HG02798 (cell line): ENCODE measurements at regions not wholly inside any gene's neighbourhood (a gene's known extent, or its start where the extent isn't known, plus 50 kb on each side); places are given as distances from the start of the nearest gene placed in this dataset.
A peak's percentile ranks its signal among the peaks of the same experiment; 100 is the strongest.

ENCODE experiments used
- ATAC-seq: cut with Tn5 transposase; IDR thresholded peaks from one replicate; pipeline ENCODE4 v1.9.1; 2021; ENCODE audit warnings: mild to moderate bottlenecking; ENCODE audit not compliant: unreplicated experiment, poor library complexity

DNA sequence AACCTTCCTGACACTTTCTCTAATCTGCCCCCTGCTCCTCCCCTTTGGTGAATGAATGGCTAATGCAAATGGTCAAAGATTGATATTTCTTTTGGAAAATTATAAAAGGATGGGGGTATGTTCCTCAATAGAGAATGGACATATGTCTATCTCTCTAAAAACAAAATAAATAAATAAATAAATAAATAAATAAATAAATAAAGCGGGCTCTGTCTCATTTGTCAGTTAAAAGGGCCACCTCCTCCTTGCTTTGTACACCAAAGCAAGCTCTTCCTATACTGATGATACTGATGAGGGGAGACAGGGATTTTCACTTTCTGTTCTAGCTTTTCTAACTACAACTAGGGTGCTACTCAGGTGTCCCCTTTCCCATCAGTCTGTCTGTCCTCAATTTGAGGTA is 135.5 kb upstream of the SPACA1 start:
- no peak for ATAC-seq

DNA sequence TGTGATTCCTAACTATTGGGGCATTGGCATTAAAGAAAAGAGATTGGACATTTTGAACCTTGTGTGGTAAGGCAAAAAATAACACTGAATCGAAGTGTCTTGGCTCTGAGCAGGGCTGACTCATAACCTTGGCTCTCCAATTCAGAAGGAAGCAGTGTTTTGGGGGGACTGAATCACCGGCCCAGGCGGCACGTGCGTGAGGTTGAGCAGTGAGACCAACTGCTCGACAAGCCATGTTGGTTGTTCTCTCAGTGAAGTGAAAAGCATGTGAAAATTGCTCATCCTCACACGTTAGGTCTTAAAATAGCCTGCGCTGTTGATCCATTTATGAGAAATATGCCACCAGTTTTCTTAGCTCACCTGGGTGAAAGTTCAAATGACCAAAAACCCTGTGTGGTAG is 137.8 kb upstream of the SPACA1 start:
- no peak for ATAC-seq

DNA sequence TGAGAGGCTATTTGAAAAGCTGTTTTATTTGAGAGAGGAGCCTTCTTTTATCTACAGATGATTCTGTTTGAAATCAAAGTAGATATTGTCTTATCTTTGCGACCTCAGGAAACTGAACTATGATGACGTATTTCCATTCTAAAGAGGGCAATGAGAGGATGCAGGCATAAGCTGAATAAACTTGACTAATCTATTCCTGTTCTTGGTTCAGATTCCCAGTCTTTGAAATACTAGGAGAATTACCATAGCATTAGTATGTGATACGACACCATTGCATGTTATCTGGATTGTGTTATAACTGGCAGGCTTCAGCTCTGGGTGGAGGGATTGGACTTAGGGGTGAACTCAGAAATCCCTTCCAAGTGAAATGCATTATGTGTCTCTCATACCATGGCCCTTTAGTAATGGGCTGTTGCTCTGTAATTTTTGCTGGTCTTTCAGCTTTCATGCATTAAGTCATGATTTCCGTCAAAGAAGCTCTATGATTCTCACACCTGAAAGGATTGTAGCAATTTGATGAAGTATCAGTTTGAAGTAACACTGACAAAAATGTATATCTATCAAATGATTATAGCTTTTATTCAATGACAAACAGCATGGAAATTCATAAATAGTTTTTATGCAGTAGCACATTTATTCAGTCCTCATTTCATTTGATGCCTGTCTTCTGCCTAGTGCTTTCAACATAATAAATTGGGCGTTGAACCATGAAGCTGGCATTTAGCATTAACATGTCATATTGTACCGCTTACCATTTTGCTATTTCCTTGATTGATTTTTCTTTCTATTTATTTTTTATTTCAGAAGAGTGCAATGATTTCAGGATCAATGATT is 138.4 kb upstream of the SPACA1 start:
- ATAC-seq = no peak

DNA sequence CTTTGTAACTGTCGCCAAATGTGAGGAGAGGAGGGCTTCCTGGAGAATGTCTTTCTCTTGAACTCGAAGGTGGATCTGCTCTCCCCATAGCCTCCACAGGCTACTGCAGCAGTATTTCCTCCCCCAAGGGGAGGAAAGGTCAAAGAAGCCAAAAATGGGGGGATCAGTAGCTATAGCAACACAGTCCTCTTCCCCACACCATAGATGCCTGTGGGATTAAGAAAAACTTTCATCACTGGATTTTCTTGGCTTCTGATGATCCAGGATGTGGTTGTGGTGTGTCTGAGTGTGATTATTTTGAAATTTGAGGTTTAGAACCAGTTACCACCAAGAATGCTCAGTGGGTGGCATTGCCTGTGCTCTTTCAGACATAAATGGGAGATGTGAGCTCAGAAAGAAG is 140.1 kb upstream of the SPACA1 start:
- peak; percentile 39 for ATAC-seq

DNA sequence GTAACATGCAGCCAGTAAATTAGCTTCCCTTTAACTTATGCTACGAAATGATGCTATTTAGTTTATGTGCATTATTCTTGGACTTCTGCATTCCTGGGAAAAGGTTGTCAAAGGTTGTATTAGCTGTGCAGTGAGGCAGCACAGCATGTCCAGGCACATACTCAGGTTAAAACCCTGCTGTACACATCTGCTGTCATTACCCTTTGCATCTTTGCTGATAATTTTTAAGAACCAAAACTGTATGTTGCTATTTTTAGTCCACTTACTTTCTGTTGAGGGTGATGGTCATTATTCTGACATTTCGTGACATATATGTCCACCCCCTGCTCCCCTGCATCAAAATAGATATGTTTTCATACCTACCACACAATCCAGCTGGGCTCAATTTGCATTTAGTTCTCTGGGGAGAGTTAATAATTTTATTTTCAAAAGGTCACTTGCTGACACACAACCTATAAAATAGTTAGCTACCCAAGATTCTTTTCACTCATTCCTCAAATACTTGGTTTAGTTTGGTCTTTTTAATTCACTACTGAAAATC is 142.5 kb upstream of the SPACA1 start:
- peak; percentile 90 for ATAC-seq

DNA sequence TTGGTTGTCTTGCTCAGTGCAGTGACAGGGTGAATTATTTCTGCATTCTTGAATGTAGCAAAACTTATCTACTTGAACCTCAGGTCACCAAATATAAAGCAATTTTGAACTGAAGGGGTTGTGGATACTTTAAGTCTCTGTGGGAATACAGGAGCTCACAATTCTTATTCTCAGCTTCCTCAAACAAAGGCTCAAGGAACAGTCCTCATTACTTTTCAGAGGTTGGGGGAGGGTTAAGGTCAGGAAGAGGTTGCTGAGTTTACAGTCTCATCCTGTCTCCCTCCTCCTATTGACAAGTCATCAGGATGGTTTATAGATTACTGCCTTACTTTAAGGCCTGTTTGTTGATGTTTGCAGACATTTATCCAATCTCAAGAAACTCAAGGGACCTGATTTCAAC is 143.6 kb upstream of the SPACA1 start:
- ATAC-seq = no peak

DNA sequence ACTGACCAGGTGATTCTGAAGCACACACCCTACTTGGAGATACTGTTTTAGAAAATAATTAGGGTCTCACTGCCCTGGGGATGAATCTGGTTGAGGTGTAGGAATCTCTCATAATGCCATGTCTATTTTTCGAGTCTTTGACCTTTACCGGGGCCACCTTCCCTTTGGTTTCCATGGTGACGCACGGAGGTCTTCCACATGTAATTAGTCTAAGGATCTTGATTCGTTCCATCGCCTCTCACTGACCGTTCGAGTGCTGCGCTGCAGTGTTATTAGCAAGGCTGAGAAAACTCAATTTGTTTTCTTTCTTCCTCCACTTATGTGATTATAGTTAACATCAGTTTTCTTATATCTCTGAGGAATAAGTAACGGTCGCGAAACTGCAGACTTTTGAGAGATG is 144.3 kb upstream of the SPACA1 start:
- no peak for ATAC-seq

DNA sequence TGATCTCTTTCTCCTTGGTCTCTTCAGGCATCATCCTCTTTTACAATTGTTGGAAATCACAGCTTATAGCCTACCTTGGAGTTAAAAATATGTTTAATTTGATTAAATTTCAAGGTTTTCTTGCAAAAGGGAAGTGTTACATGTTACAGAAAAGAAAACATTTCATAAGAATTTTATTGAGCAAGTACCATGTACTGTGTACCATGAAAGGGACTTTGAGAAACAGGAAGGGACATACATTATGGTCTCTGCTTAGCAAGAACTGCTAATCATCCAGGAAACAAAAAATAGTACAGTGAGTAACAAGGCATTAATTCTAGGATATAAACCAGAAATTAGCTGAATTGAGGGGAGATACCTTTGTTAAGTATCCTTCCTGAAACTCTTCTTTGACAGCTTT is 145.3 kb upstream of the SPACA1 start:
- no peak for ATAC-seq

DNA sequence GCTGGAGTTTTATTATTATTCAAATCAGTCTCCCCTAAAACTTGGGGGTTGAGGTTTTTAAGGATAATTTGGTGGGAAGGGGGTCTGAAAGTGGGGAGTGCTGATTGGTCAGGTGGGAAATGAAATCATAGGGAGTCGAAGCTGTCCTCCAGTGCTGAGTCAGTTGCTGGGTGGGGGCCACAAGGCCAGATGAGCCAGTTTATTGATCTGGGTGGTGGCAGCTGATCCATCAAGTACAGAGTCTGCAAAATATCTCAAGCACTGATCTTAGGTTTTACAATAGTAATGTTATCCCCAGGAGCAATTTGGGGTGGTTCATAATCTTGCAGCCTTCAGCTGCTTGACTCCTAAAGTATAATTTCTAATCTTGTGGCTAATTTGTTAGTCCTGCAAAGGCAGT is 146.0 kb upstream of the SPACA1 start:
- ATAC-seq = no peak

DNA sequence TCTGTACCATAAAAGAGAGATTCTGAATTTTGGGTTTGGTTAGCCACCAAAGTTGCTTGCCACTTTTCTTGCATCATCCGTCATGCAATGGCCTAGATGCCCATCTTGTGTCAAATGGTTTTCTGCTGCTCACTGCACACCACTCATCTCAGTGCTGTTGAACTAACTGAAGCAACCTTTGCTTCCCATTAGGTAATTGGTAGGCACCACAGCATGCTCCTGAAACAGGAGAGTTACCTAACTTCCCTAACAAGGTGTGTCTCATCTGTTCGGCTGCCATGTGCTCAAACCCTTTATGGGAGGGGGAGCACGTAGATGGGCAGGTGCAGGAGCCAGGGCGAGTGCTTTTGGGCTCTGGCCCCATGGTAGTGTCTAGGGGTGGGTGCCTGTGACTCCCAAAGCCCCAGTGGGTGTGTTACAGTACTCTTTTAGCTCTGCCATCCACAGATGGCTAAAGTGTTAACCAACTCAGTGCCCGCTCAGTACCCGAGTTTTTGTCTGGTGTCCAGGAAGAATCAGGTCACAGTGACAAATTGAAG is 147.4 kb upstream of the SPACA1 start:
- ATAC-seq = no peak

DNA sequence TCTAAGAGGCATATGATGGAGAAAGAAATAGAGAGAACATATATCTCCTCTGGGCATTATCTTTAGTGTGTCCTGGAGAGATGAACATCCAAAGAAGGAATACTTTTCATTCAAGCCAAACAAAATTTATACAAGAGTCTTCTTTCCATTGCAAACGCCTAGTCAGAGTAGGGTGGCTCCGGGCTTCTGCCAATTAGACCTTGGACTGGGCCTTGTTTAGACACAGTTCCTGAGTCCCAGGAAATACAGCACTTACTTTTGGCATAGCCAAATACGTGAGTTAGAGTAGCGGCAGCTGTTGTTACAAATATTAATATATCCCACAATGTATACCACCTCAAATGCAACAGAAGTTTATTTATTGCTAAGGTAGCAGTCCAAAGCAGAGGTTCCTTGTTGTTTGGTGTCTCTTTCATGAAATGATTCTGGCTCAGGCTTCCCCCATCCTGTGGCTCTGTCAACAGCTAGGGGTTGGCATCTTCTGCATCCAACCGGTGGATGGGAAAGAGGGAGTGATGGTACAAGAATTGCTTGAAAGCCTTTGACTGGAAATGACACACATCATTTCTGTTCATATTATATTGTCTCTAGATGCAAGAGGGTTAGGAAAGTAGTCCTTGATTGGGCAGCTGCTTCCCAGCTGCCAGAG is 148.0 kb upstream of the SPACA1 start:
- no peak for ATAC-seq

DNA sequence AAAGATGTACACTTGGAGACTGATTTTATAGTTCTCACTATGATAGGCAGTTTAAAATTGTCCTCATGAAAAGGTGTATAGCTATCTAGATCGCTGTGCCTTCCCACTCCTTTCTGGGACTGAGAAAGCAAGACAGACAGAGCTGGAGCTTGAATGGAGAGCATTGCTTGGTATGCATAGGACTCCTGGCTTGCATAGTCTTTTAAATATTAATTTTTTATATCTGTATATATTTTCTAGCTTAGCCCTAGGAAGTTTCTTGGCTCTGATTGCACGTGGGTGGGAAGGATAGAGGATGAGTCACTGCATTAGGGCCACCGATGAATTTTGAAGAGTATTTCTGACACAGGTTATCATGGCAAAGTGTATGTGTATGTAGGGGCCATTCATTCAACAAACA is 150.0 kb upstream of the SPACA1 start:
- no peak for ATAC-seq

DNA sequence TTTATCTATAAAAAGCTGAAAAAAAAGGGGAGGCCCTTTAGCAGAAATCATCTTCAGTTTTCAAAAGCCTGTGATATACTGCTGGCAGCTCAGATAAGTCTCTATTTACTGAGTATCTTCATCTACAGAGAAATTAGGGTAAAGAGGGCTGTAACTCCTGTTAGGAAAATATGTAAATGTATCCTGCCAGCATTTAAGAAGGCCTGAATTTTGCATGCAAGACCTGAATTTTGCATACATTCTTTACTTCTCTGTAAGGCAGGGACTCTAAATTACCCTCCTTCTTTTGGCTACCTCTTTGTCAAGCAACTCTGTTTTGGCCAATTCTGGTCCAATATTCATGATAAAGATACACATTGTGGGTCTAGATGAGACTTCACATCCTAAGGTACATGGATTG is 150.6 kb upstream of the SPACA1 start:
- ATAC-seq = no peak

DNA sequence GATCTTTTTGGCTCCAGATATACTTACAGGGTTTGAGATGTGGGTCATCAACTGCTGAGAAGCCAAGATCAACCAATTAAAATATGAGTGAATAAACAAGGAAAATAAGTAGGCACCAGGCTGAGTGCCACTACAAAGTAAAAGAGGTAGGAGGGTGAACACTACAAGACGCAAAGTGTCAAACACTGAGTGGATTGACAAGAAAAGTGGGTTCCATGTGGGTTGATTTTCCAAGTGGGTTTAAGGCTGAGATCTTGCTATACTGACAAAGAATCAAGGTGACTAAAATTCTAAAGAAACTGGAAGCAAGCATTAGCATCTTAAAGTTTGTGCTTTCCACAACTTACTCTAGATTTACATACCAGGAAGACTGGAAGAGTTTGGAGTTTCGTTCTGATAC is 160.4 kb upstream of the SPACA1 start:
- ATAC-seq = no peak

DNA sequence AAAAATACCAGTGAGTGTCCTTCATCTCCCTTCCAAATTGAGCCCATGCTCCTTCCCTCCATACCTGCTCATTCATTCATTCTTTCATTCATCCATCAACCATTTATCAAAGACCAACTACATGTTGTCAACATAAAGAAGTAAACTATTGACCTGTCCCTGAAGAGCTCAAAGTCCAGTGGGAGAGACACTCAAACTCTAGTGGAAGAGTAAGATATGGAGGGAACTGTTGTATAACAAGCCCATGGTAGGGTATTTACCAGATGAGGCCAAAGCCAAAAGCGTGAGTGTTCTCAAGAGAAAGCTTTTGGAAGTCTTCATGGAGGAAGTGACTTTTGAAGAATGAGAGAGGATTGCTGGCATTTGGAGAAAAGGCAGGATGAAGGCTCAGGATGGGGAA is 163.4 kb upstream of the SPACA1 start:
- ATAC-seq = no peak

DNA sequence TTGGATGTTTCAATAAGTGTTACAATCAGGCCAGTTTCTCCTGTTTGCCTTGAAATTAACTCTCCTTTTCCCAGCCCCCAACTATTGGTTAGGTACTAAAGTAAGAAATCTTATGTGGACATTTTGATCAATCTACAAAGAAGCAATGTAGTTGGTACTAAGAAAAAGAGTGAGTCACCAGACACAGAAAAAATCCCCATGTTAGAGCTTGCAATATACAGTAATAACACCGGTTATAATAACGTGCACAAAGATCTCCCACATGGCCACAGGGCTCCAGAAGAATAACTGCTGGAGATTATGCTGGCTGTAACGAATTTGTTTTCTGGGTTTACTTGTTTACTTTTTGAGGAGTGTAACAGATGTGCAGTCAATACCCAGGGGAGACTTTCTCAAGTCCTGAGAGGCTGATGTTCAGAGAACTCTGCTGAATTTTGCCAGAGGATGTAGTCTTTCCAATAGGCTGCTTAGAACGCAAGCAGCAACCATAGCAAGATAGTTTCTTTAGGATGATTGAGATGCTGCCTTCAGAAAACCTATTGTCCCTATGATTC is 166.2 kb upstream of the SPACA1 start:
- no peak for ATAC-seq

DNA sequence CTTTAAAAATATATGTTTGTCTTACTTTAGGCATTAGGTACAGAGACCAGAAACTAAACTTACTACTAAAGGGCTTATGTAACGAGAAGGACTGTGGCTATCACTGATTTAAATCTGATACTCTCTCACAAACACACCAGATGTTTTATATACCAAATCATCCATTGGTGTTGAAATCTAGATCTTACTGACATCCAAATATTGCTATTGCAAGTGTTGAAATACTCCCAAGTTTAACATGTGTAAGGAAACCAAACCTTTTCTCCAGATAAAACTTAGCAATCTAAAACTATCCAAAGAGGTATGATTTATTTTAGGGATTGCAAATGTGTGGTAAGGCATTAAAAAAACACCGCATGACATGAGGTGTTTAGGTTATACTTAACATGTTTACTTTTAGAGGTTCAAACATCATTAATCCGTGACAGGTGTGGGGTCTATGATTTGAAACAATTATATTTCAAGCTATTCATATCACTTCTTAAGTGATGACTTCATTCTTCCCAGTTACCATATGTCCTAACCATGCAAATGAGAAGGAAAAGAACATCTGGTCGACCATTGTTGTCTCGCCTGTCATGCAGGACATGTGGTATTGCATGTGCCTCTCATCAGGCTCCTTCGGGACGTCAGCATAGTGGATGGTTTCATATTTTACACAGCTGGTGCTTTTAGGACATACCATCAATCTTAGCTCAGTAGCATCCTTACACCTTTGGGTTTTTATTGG is 168.3 kb upstream of the SPACA1 start:
- peak; percentile 85 for ATAC-seq

DNA sequence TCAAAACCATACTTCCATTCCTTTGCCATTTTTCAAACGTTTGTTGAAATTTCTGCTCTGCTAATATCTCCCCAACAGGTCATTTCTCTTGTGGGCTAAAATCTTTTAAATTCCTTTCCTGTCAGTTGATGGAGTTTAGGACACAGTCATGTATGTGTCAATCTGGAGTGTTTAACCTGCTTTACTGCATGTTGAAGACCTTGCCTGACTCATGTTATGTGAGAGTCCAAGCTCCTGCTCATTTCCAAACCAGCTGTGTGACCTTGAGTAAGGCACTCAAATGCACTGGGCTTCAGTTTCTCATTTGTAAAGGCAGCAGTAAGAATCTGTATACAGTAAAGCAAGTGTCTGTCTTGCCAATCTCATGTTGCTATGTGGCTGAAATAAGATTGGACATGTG is 171.9 kb upstream of the SPACA1 start:
- ATAC-seq = no peak

DNA sequence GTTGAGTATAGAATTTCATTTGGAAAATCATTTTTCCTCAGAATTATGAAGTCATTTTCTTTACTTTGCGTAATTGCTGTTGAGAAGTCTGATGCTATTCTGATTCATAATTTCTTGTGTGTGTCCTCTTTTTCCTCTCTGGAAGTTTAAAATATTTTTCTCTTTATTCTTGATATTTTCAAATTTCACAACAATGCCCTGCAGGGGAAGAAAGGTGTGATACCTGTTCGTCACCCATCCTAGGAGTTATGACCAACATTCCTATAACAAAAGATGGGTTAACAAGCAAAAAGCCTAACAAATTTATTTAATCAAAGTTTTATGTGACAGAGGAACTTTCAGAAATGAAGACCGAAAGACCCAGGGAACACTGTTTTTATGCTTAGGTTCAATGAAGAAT is 171.5 kb upstream of the AKIRIN2 start:
- no peak for ATAC-seq

DNA sequence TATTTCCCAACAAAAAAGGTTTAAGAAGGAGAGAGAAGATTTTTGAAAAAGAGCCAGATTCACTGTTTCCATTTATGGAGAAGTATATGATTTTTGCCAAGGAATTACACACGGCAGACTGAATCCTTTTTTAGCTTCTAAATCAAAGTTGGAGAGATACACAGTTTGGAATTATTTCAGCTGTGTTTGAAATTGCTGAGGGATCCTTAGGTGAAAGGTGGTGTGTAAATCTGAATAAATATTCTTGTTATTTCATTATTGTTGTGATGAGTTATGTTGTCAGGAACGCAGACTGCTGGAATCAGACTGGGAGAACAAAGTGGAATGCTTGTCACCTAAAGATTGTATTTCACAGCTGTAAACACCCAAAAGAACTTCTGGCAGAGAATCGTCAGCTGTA is 168.5 kb upstream of the AKIRIN2 start:
- ATAC-seq = no peak
